ENCODE measurements at regions not wholly inside any gene's neighbourhood (a gene's known extent, or its start where the extent isn't known, plus 50 kb on each side); places are given as distances from the start of the nearest gene placed in this dataset.
"Not testable (repeated sequence)": the region's sequence is repeated elsewhere in the genome, so short reads cannot be mapped to it uniquely, and the experiment has no call there.

DNA sequence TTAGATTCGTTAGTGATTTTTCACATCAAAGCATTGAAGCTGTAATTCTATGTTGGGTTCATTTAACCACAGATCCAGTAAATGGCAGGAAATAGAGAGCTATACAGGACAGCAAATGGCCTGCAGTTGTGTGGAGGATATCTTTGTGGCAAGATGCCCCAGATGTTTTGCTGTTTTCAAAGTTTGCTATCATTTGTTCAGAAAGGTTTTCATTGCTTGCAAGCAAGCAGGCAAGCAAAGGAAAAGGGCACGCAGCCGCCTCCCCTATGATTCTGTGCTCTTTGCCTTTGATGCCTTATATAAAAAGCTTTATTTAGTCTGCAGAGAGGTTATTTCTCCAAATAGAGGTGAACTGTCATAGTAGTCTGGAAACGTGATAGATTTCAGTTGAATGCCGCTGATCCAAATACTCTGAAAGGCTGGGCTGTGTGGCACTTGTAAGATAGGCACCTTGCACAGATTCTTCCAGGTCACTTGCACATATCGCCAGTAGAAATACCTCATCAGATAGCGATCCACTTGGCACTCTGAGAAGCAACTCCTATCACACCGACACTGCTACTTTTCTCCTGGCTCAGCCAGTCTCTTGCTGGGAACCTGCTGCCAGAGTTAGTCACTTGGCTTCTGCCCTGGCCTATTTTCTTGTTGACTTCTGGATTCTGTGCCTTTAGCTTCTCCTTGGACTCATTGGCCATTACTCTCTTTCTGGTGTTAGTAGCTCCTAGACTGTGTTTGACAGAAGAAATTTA, 66.4 kb downstream of the UTRN start:
- DNase-seq (ENCODE audit: low read depth, low spot score), result no peak

DNA sequence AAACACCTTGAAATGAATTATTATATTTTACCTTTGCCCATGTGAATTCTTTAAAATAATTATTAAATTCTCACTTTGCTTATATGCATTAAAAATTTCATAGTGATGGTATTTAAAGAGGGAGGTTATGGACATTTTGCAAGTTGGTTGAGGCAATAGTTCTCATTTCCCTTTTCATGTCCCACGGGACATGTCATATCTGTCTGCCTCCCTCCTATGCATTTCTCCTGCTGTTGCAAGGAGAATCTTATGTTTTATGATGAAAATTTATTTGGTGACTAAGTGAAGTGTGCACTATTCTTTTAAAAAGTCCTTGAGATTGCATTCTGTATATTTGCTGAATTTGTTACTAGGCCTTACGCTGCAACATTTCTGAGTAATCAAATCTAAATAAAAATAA, 67.2 kb downstream of the UTRN start:
- in situ Hi-C loops (cut with HindIII; ENCODE audit: low pct_unique_long_range_greater_than_20kb, low sequenced_read_pairs), result no loop called here
- no peak for DNase-seq (ENCODE audit: low read depth, low spot score)

More for the DNA sequence above, 66.4 kb downstream of the UTRN start:
- in situ Hi-C loops (cut with HindIII; ENCODE audit: low pct_unique_long_range_greater_than_20kb, low sequenced_read_pairs), result no loop called here

DNA sequence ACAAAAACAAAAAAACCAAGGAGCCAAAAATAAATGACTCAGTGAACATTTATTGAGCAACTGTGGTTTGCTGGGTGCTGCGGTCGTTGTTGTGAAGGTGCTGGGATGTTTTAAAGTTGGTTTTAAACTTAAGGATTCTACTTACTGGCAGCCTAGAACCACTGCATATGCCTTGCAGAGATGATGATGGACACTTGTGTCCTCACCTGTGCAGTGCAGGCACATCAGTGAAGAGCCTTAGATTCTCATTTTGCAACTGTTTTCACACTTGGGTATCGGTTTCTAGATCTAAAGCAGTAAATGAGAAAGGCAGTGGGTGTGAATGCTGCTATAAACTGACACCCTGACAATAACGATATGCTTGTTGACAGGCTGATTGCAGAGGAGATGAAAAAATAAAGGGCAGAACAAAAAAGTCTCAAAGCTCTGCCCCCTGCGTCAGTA, 68.8 kb downstream of the UTRN start:
- in situ Hi-C loops (cut with HindIII; ENCODE audit: low pct_unique_long_range_greater_than_20kb, low sequenced_read_pairs), result no loop called here
- DNase-seq (ENCODE audit: low read depth, low spot score), result no peak

DNA sequence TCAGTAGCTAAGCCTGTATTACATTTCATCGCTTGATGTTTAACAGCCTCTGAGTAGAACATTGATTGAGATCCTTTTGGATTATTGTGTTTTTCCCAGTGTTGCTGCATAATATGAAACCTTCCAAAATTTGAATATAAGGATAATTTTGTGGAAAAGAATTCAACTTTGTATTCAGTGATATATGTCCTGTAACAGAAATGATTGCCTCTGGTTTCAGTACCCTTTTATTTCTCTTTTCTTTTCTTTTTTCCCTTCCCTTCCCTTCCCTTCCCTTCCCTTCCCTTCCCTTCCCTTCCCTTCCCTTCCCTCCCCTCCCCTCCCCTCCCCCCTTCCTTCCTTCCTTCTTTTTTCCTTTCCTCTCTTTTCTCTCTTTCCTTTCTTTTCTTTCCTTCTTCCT, 74.6 kb downstream of the UTRN start:
- DNase-seq (ENCODE audit: low read depth, low spot score), result no peak
- in situ Hi-C loops (cut with HindIII; ENCODE audit: low pct_unique_long_range_greater_than_20kb, low sequenced_read_pairs), result no loop called here

GRCh38 chr6:144360401-144360800, 75.3 kb downstream of the UTRN start:
- peak; percentile 75 for DNase-seq (ENCODE audit: low read depth, low spot score)
- in situ Hi-C loops (cut with HindIII; ENCODE audit: low pct_unique_long_range_greater_than_20kb, low sequenced_read_pairs), result no loop called here

DNA sequence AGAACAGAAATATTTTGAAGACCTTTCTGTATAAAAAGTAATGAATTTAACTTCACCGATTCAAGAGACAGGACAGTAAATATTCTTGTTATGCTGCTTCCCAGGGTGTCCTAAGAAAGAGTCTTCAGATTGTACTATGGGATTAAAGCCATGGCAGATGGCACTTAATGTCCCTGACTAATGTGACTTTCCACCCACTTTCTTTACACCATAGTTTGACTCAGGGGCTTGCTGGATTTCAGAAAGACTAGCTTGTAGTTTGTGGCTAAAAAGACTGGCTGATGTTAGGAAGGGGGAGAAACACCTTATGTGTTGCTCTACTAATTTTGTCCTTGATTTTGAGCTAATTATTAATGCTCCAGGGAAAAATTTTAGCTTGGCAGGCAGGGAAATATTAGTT, 75.9 kb downstream of the UTRN start:
- DNase-seq (ENCODE audit: low read depth, low spot score), result no peak
- in situ Hi-C loops (cut with HindIII; ENCODE audit: low pct_unique_long_range_greater_than_20kb, low sequenced_read_pairs), result no loop called here

DNA sequence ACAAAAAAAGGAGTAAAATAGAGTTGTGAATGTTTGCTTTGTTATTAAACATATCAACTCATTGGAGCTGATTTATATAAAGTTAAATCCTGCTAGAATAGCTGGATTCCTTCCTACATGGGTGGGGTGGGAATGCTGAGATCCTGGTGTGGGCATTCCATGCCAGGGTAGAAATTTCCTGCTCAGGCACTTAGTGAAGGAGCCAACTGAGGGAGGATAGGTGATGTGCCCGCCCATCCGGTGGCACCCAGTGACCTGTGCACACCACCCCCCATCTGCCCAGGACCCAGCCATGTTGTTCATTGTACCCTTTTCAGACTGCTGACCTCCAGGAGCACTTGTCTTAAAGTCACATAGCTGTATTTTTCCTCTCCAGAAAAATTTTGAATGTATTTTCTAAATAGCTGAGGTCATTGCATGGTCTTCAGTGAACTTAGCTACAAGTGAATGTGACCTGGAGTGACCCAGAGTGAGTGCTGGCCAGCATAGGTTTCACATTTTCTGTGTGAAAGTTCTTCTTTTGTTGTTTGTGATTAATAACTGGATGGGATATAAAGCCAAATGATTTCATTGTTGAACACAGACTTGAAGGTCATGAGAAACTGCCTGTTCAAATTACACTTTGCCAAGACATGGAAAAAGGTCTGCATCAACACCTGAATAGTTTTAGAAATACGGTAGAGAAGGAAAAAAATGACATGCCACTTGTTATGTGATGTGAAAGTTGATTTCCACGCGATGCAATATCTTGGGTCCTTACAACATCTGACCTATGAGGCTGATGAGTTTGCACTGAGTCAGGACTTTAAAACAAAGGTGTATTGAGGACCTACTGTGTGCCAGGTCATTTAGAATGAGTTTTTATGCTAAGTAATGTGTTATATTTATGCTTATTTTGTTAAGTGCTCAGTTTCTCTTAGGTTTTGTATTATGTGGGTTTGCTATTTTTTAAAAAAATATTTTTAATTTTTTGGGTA, 77.2 kb downstream of the UTRN start:
- no peak for DNase-seq (ENCODE audit: low read depth, low spot score)
- in situ Hi-C loops (cut with HindIII; ENCODE audit: low pct_unique_long_range_greater_than_20kb, low sequenced_read_pairs), result no loop called here

- in situ Hi-C loops (cut with HindIII; ENCODE audit: low pct_unique_long_range_greater_than_20kb, low sequenced_read_pairs), result no loop called here
- DNase-seq (ENCODE audit: low read depth, low spot score), result no peak
Observed at GRCh38 chr6:144364208-144364720, 79.1 kb downstream of the UTRN start.

- no peak for DNase-seq (ENCODE audit: low read depth, low spot score)
- in situ Hi-C loops (cut with HindIII; ENCODE audit: low pct_unique_long_range_greater_than_20kb, low sequenced_read_pairs), result no loop called here
Observed at GRCh38 chr6:144364782-144365181, 79.6 kb downstream of the UTRN start.

- no peak for DNase-seq (ENCODE audit: low read depth, low spot score)
- in situ Hi-C loops (cut with HindIII; ENCODE audit: low pct_unique_long_range_greater_than_20kb, low sequenced_read_pairs), result no loop called here
Observed at GRCh38 chr6:144365271-144365670, 80.1 kb downstream of the UTRN start.

DNA sequence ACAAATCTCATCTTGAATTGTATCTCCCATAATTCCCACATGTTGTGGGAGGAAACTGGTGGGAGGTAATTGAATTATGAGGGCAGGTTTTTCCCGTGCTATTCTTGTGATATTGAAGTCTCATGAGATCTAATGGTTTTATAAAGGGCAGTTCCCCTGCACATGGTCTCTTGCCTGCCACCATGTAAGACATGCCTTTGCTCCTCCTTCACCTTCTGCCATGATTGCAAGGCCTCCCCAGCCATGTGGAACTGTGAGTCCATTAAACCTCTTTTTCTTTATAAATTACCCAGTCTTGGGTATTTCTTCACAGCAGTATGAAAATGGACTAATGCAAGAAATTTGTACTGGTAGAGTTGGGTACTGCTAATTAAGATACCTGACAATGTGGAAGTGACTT, 84.6 kb downstream of the UTRN start:
- DNase-seq (ENCODE audit: low read depth, low spot score); in situ Hi-C loops (cut with HindIII; ENCODE audit: low pct_unique_long_range_greater_than_20kb, low sequenced_read_pairs): not testable (repeated sequence)

GRCh38 chr6:144372116-144372515, 87.0 kb downstream of the UTRN start:
- no peak for DNase-seq (ENCODE audit: low read depth, low spot score)
- in situ Hi-C loops (cut with HindIII; ENCODE audit: low pct_unique_long_range_greater_than_20kb, low sequenced_read_pairs), result no loop called here

DNA sequence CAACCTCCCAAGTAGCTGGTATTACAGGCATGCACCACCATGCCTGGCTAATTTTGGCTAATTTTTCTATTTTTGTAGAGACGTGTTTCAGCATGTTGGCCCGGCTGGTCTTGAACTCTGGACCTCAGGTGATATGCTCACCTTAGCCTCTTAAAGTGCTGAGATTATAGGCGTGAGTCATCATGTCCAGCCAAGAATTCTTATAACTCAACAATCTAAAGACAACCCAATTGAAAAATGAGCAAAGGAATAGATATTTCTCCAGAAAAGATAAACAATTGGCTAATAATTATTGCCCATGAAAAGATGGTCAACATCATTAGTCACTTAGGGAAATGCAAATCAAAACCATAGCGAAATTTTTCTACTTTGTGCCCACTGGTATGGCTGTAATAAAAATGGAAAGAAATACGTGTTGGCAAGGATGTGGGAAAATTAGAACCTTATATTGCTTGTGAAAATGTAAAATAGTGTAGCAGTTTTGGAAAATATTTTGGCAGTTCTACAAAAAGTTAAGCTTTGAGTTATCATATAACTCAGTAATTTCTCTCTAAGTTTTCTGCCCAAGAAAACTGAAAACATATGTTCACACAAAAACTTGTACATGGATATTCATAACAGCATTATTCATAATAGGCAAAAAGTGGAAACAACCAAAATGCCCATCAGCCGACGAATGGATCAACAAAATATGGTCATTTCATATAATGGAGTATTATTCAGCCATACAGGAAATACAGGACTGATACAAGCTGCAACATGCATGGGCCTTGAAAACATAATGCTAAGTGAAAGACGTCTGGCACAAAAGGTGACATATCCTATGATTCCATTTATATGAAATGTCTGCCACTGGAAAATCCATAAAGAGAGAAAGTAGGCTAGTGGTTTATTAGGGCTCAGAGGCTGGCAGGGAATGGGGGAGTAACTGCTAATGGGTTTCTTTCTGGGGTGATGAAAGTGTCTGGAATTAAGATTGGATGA, 87.8 kb downstream of the UTRN start:
- in situ Hi-C loops (cut with HindIII; ENCODE audit: low pct_unique_long_range_greater_than_20kb, low sequenced_read_pairs), result no loop called here

GRCh38 chr6:144374525-144374924, 89.4 kb downstream of the UTRN start:
- in situ Hi-C loops (cut with HindIII; ENCODE audit: low pct_unique_long_range_greater_than_20kb, low sequenced_read_pairs); DNase-seq (ENCODE audit: low read depth, low spot score): not testable (repeated sequence)

More for the DNA sequence above, 87.8 kb downstream of the UTRN start:
- no peak for DNase-seq (ENCODE audit: low read depth, low spot score)

GRCh38 chr6:144377586-144378210, 92.6 kb downstream of the UTRN start:
- in situ Hi-C loops (cut with HindIII; ENCODE audit: low pct_unique_long_range_greater_than_20kb, low sequenced_read_pairs), result no loop called here
- DNase-seq (ENCODE audit: low read depth, low spot score), result no peak

- in situ Hi-C loops (cut with HindIII; ENCODE audit: low pct_unique_long_range_greater_than_20kb, low sequenced_read_pairs), result no loop called here
- no peak for DNase-seq (ENCODE audit: low read depth, low spot score)
Observed at GRCh38 chr6:144378437-144378836, 93.3 kb downstream of the UTRN start.

GRCh38 chr6:144379356-144379755, 94.2 kb downstream of the UTRN start:
- no peak for DNase-seq (ENCODE audit: low read depth, low spot score)
- in situ Hi-C loops (cut with HindIII; ENCODE audit: low pct_unique_long_range_greater_than_20kb, low sequenced_read_pairs), result no loop called here
